ENCODE measurements at regions not wholly inside any gene's neighbourhood (a gene's known extent, or its start where the extent isn't known, plus 50 kb on each side); places are given as distances from the start of the nearest gene placed in this dataset.

DNA sequence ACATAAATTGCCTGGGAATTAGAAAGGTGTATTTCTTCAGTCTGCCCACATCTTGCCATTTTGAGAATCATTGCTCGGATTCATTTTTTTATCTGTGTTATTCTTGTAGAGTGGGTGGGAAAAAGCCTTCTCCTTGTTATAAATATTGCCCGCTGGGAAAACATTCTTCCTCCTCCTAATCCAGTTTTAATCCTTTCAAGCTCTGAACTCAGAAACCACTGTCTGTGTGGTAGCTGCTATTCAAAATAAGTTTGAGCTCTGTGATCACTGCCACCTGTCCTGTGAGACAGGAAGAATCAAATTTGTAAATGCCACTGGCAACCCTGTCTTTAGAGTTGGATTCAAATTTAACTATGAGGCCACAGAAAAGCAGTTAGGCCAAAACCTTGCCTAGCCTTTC lies 1875.2 kb upstream of the PIK3C3 start:
- no peak for DNase-seq (ENCODE audit: low read depth, low spot score)

DNA sequence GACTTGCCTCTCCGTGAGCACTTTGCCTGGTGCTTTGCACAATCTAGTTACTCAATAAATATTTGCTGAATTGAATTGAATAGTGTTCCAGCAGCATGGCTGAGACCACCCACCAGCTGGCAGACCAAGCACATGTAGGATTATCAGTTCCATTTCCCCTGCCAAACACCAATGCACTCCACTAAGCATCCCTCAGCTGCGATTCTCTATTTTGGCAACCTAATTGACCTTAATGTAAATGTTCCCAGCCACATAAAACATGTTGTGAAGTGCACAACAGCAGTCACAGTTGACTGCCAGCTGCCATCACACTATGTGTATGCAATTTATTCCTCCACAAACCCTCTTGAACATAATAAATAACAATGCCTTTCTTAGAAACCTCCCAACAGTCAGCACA lies 1879.4 kb upstream of the PIK3C3 start:
- no peak for DNase-seq (ENCODE audit: low read depth, low spot score)

- no peak for DNase-seq (ENCODE audit: low read depth, low spot score)
Measured at GRCh38 chr18:40072761-40073160, 1882.3 kb upstream of the PIK3C3 start.

- no peak for DNase-seq (ENCODE audit: low read depth, low spot score)
Measured at GRCh38 chr18:40066368-40066767, 1888.7 kb upstream of the PIK3C3 start.

- no peak for DNase-seq (ENCODE audit: low read depth, low spot score)
Measured at GRCh38 chr18:40063488-40063887, 1891.5 kb upstream of the PIK3C3 start.

- no peak for DNase-seq (ENCODE audit: low read depth, low spot score)
Measured at GRCh38 chr18:40061086-40061485, 1893.9 kb upstream of the PIK3C3 start.

DNA sequence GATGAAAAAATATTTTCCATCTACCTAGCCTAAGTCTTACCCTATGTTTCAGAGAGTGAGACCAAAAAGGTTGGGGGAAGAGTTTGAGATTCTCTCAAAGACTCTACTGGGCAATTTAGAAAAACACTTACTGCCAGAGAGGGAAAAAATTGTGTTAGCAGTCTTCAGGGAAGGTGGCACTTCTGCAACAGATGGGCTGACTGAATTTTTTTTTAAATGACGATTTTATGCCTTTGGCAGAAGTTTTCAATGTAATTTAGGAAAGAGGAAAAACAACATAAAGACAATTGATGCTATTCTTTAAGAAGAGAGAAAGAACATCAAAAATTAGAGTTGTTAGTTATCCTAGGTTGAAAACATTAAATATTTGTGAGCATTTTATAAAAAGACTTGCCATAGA lies 1894.5 kb upstream of the PIK3C3 start:
- DNase-seq (ENCODE audit: low read depth, low spot score), result no peak

- no peak for DNase-seq (ENCODE audit: low read depth, low spot score)
Measured at GRCh38 chr18:40058811-40059570, 1896.0 kb upstream of the PIK3C3 start.

GRCh38 chr18:40056079-40056692 lies 1898.8 kb upstream of the PIK3C3 start:
- DNase-seq (ENCODE audit: low read depth, low spot score), result no peak

DNA sequence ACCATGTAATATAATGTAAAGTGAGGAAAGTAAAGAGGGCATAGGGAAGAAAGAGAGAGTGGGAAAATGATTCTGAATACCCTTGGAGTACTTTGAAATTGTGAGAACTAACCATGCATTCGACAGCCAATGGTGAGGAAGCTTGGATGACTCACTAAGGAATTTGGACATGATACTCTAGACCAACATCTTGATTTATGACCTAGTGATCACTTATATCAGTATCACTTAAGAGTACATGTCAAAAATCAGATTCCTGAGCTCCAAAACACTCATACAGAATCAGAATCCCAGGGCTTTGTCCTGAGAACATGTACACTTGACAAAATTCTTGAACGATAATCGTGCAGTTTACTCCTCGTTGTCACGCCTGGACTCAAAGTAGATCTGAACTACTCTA lies 1899.8 kb upstream of the PIK3C3 start:
- no peak for DNase-seq (ENCODE audit: low read depth, low spot score)

DNA sequence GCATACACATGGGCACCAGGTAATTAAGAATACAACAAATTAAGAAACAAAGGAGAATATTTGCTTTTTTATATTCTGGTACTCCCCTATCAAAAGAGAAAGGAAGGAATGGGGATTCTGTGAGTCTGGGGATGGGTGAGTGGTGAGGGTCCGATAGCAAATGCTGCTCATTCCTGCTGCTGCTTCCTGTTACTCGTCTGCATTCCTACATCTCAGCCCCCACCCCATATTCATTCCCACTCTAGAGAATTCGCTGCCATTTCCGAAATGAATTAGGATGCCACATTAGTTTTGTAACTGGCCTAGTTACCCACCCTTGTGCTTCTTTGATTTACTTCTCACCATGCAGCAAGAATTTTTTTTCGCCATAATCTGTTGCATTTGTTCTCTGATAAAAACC lies 1905.3 kb upstream of the PIK3C3 start:
- no peak for DNase-seq (ENCODE audit: low read depth, low spot score)

GRCh38 chr18:40048886-40049650 lies 1906.0 kb upstream of the PIK3C3 start:
- no peak for DNase-seq (ENCODE audit: low read depth, low spot score)

GRCh38 chr18:40048253-40048652 lies 1906.8 kb upstream of the PIK3C3 start:
- DNase-seq (ENCODE audit: low read depth, low spot score), result no peak

DNA sequence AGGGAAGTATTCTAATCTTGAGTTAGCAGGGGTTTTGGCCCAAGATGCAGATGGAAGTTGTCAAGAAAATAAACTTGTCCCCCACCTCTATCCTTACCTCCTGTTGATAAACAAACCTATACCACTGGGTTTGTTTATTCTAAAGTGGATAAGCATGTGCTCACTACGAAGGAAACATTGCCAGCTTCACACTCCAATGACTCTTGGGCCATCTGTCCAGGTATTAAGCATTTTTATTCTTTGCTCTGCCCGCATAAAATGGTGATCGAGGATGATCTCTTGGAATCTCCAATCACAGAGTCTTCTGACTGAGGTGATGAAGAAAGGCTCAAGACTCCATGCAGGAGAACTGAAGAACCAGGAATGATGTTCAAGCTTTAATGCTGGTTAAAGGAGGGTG lies 1908.4 kb upstream of the PIK3C3 start:
- DNase-seq (ENCODE audit: low read depth, low spot score), result no peak

GRCh38 chr18:40041951-40042350 lies 1913.1 kb upstream of the PIK3C3 start:
- no peak for DNase-seq (ENCODE audit: low read depth, low spot score)

- no peak for DNase-seq (ENCODE audit: low read depth, low spot score)
Measured at GRCh38 chr18:40040574-40040973, 1914.5 kb upstream of the PIK3C3 start.

- DNase-seq (ENCODE audit: low read depth, low spot score), result no peak
Measured at GRCh38 chr18:40037356-40037755, 1917.7 kb upstream of the PIK3C3 start.

GRCh38 chr18:40036861-40037260 lies 1918.2 kb upstream of the PIK3C3 start:
- no peak for DNase-seq (ENCODE audit: low read depth, low spot score)

DNA sequence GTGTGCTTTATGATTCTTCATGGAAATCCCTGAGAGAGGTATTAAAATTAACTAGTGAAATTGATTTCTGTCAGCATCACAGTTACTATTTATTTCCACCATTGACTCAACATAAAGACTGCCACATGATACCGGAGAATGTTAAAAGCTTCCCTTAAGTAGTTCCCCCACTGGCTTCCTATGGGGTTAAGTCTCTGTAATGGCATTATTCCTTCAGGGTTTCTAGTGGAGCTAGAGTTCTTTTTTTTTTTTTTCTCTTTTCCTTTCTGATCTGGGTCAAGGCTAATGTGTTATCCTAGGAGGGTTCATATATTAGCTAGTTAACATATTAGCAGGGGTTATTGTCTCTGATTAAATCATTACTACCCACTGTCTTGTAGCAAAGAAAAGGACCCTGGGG lies 1919.1 kb upstream of the PIK3C3 start:
- no peak for DNase-seq (ENCODE audit: low read depth, low spot score)

- DNase-seq (ENCODE audit: low read depth, low spot score), result no peak
Measured at GRCh38 chr18:40032076-40032475, 1923.0 kb upstream of the PIK3C3 start.

- no peak for DNase-seq (ENCODE audit: low read depth, low spot score)
Measured at GRCh38 chr18:40031435-40031834, 1923.6 kb upstream of the PIK3C3 start.

DNA sequence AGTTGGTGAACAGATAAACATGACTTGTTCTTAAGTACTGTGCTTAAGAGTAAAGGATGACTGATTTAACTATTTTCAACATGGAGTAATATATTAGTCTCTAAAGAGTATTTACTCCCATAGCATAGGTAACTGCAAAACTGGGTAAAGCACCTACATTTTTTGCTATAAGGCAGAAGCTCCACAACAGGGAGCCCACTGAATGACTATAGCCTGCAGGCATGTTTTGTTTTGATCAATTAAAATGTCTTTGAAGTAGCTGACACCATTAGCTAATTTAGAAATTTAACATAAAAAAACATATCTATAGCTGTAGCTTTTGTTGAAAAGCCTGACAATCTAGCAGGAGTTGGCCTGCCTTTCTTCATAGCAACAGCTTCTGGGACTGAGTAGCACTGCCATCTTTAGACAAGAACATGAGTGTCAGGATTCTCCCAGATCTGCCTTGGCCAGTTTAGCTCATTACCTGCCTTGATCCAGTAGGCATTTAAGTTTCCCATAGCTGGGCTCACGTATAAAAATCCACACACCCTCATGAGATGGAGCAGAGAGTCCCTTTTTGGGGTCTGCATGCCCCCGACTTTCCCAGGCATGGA lies 1935.1 kb upstream of the PIK3C3 start:
- no peak for DNase-seq (ENCODE audit: low read depth, low spot score)

All from iPS DF 19.7 (cell line).